ENCODE measurements at regions not wholly inside any gene's neighbourhood (a gene's known extent, or its start where the extent isn't known, plus 50 kb on each side); places are given as distances from the start of the nearest gene placed in this dataset.

- TF ChIP-seq CTCF (IDR thresholded peaks at IDR 0.05), result no peak
- no peak for TF ChIP-seq POLR2A (IDR thresholded peaks at IDR 0.05)
Measured at GRCh38 chr5:58002323-58002722, 457.6 kb downstream of the PLK2 start.
